Trophoblast cell (in vitro differentiated cells and primary cell): ENCODE measurements at regions not wholly inside any gene's neighbourhood (a gene's known extent, or its start where the extent isn't known, plus 50 kb on each side); places are given as distances from the start of the nearest gene placed in this dataset.
"Not testable (repeated sequence)": the region's sequence is repeated elsewhere in the genome, so short reads cannot be mapped to it uniquely, and the experiment has no call there.

Source experiments
- DNase-seq, 2 donors: peaks; one replicate each; pipeline ENCODE4 v3.0.0-alpha.2; 2016
- H2AFZ ChIP-seq: 2 replicates; pipeline ENCODE4 v1.6.1; 2013; ENCODE audit warnings: low read length, moderate library complexity, mild to moderate bottlenecking; ENCODE audit not compliant: insufficient read depth, poor library complexity
- H2AK5ac ChIP-seq: 2 replicates; pipeline ENCODE4 v1.6.1; 2013; ENCODE audit warnings: mild to moderate bottlenecking, low read length
- H2BK120ac ChIP-seq: 2 replicates; pipeline ENCODE4 v1.6.1; 2013; ENCODE audit warnings: low read length, mild to moderate bottlenecking, moderate library complexity; ENCODE audit not compliant: insufficient read depth, poor library complexity
- H2BK12ac ChIP-seq: 2 replicates; pipeline ENCODE4 v1.6.1; 2013; ENCODE audit warnings: mild to moderate bottlenecking, low read length, moderate library complexity
- H2BK5ac ChIP-seq: 2 replicates; pipeline ENCODE4 v1.6.1; 2013; ENCODE audit warnings: low read length, low read depth, moderate library complexity, mild to moderate bottlenecking; ENCODE audit not compliant: poor library complexity
- H3K14ac ChIP-seq: 2 replicates; pipeline ENCODE4 v1.6.1; 2013; ENCODE audit warnings: mild to moderate bottlenecking, low read length
- H3K18ac ChIP-seq: 2 replicates; pipeline ENCODE4 v1.6.1; 2013; ENCODE audit warnings: mild to moderate bottlenecking, low read length
- H3K23ac ChIP-seq: 2 replicates; pipeline ENCODE4 v1.6.1; 2013; ENCODE audit warnings: low read length
- H3K27ac ChIP-seq: 2 replicates; pipeline ENCODE4 v1.5.1; 2013; ENCODE audit warnings: low read depth, mild to moderate bottlenecking, inconsistent platforms, low read length, moderate library complexity
- H3K27me3 ChIP-seq: 2 replicates; pipeline ENCODE4 v1.6.1; 2013; ENCODE audit warnings: inconsistent platforms, mild to moderate bottlenecking, low read length, moderate library complexity; ENCODE audit not compliant: insufficient read depth
- H3K36me3 ChIP-seq, 2 experiments: 1 replicate in 1 of 2; 2 replicates in 1 of 2; pipeline ENCODE4 v1.6.1; 2013; ENCODE audit warnings: low read length in 2 of 2, mild to moderate bottlenecking in 2 of 2, moderate library complexity in 1 of 2; ENCODE audit not compliant: insufficient read depth in 2 of 2, control insufficient read depth in 1 of 2
- H3K4ac ChIP-seq: 2 replicates; pipeline ENCODE4 v1.6.1; 2013; ENCODE audit warnings: low read depth, mild to moderate bottlenecking, low read length, moderate library complexity
- H3K4me1 ChIP-seq, 2 experiments: 1 replicate in 1 of 2; 2 replicates in 1 of 2; pipeline ENCODE4 v1.6.1; 2013; ENCODE audit warnings: low read length in 2 of 2, mild to moderate bottlenecking in 2 of 2, moderate library complexity in 1 of 2; ENCODE audit not compliant: insufficient read depth in 2 of 2, control insufficient read depth in 1 of 2
- H3K4me2 ChIP-seq: 2 replicates; pipeline ENCODE4 v1.6.1; 2013; ENCODE audit warnings: inconsistent platforms, mild to moderate bottlenecking, low read length, moderate library complexity
- H3K4me3 ChIP-seq: 2 replicates; pipeline ENCODE4 v1.5.1; 2013; ENCODE audit warnings: mild to moderate bottlenecking, low read depth, low read length, inconsistent platforms
- H3K79me1 ChIP-seq: one replicate; pipeline ENCODE4 v1.6.1; 2013; ENCODE audit warnings: low read length
- H3K79me2 ChIP-seq: 2 replicates; pipeline ENCODE4 v1.6.1; 2013; ENCODE audit warnings: low read length, mild to moderate bottlenecking; ENCODE audit not compliant: control insufficient read depth, insufficient read depth, poor library complexity
- H3K9ac ChIP-seq: 2 replicates; pipeline ENCODE4 v1.6.1; 2013; ENCODE audit warnings: mild to moderate bottlenecking, low read length
- H3K9me3 ChIP-seq: 2 replicates; pipeline ENCODE4 v1.6.1; 2013; ENCODE audit warnings: low read depth, mild to moderate bottlenecking, control low read depth, inconsistent platforms, low read length; ENCODE audit not compliant: insufficient read depth
- H4K12ac ChIP-seq: 2 replicates; pipeline ENCODE4 v1.6.1; 2013; ENCODE audit warnings: low read depth, mild to moderate bottlenecking, low read length, moderate library complexity
- H4K8ac ChIP-seq: 2 replicates; pipeline ENCODE4 v1.6.1; 2013; ENCODE audit warnings: low read depth, mild to moderate bottlenecking, low read length, moderate library complexity
- H4K91ac ChIP-seq: one replicate; pipeline ENCODE4 v1.6.1; 2013; ENCODE audit warnings: low read depth, mild to moderate bottlenecking, low read length, moderate library complexity
- WGBS: extraction: QIAGEN DNeasy Blood & Tissue Kit; methylation state at CpG from one replicate; pipeline ENCODE4 v1.1.7; 2013; ENCODE audit warnings: missing lambda C conversion rate; ENCODE audit not compliant: insufficient read length, insufficient coverage; ENCODE audit errors: extremely low coverage; 5-methylcytosine and 5-hydroxymethylcytosine counted together

DNA sequence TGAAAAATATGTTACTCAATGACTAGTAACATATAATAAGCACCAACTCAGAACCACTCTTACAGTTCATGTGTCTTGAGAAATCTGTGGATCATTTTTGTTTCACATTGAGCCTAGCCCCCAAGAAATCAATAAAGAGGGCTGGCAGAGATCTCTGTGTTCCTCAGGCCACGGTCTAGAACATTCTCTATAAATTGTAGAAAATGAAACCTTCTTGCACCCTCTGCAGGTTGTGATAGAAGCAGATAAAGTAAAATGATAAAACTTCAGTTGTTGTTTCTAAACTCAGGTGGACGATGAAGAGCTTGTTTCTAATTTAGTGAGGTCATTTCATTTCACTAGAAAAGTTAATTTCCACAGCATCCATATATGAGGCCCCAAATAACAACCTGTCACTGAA is 182.7 kb downstream of the KIT start:
- no peak overlapping the region for H2BK5ac ChIP-seq
- no peaks in the 10 kb centered on the region for H3K36me3 ChIP-seq
- no peak overlapping the region for H3K4me2 ChIP-seq
- H2BK12ac ChIP-seq: no peak overlapping the region
- H2AK5ac ChIP-seq: no peak overlapping the region
- H4K8ac ChIP-seq: no peak overlapping the region
- peaks cover 0 to 4% of the 10 kb centered on the region in 2 experiments for H3K4me1 ChIP-seq
- H3K14ac ChIP-seq: no peak overlapping the region
- H4K12ac ChIP-seq: no peak overlapping the region
- H2AFZ ChIP-seq: no peak overlapping the region
- no peak overlapping the region for H4K91ac ChIP-seq
- no peak overlapping the region for H3K23ac ChIP-seq
- H3K27me3 ChIP-seq: no peaks in the 10 kb centered on the region
- DNase-seq: no peak
- H3K18ac ChIP-seq: no peak overlapping the region
- no peak overlapping the region for H3K4ac ChIP-seq
- no peak overlapping the region for H3K9ac ChIP-seq
- no peak overlapping the region for H3K27ac ChIP-seq
- H3K79me1 ChIP-seq: no peaks in the 10 kb centered on the region
- WGBS: no CpG with 5 or more reads among the region's 2 CpGs
- H3K9me3 ChIP-seq: no peaks in the 10 kb centered on the region
- H3K79me2 ChIP-seq: no peaks in the 10 kb centered on the region
- no peak overlapping the region for H3K4me3 ChIP-seq
- H2BK120ac ChIP-seq: no peak overlapping the region

- no peak overlapping the region for H3K23ac ChIP-seq
- no peak overlapping the region for H2AK5ac ChIP-seq
- no peak overlapping the region for H3K4ac ChIP-seq
- no peaks in the 10 kb centered on the region for H3K27me3 ChIP-seq
- H2BK12ac ChIP-seq: no peak overlapping the region
- no peak overlapping the region for H3K4me3 ChIP-seq
- H2AFZ ChIP-seq: no peak overlapping the region
- no peaks in the 10 kb centered on the region for H3K36me3 ChIP-seq
- H3K4me2 ChIP-seq: no peak overlapping the region
- no peak overlapping the region for H3K9ac ChIP-seq
- no peak overlapping the region for H4K8ac ChIP-seq
- H2BK120ac ChIP-seq: no peak overlapping the region
- no peak overlapping the region for H3K27ac ChIP-seq
- no peak overlapping the region for H4K12ac ChIP-seq
- peaks cover 0 to 4% of the 10 kb centered on the region in 2 experiments for H3K4me1 ChIP-seq
- DNase-seq: no peak
- no CpG with 5 or more reads among the region's 2 CpGs for WGBS
- H3K79me1 ChIP-seq: no peaks in the 10 kb centered on the region
- no peak overlapping the region for H3K18ac ChIP-seq
- H2BK5ac ChIP-seq: no peak overlapping the region
- H3K14ac ChIP-seq: no peak overlapping the region
- H4K91ac ChIP-seq: no peak overlapping the region
- H3K79me2 ChIP-seq: no peaks in the 10 kb centered on the region
- no peaks in the 10 kb centered on the region for H3K9me3 ChIP-seq
These were observed 180.5 kb downstream of the KIT start for GRCh38 chr4:54838301-54838700.

GRCh38 chr4:54837576-54838140 is 179.9 kb downstream of the KIT start:
- Histone ChIP-seq H3K79me1 (no peaks in the 10 kb centered on the region), H2BK12ac (no peak overlapping the region), H3K18ac (no peak overlapping the region), H4K91ac (no peak overlapping the region), H3K27me3 (no peaks in the 10 kb centered on the region), H4K12ac (no peak overlapping the region), H2AFZ (no peak overlapping the region), H3K4ac (no peak overlapping the region), H3K23ac (no peak overlapping the region), H3K14ac (no peak overlapping the region), H2BK120ac (no peak overlapping the region), H3K27ac (no peak overlapping the region), H3K9me3 (no peaks in the 10 kb centered on the region), H3K4me2 (no peak overlapping the region), H3K36me3 (no peaks in the 10 kb centered on the region), H2BK5ac (no peak overlapping the region), H3K4me3 (no peak overlapping the region), H2AK5ac (no peak overlapping the region), H3K79me2 (no peaks in the 10 kb centered on the region), H3K9ac (no peak overlapping the region), H4K8ac (no peak overlapping the region), H3K4me1 (peaks cover 0 to 4% of the 10 kb centered on the region in 2 experiments)
- WGBS: no CpG with 5 or more reads among the region's 2 CpGs
- DNase-seq: no peak

DNA sequence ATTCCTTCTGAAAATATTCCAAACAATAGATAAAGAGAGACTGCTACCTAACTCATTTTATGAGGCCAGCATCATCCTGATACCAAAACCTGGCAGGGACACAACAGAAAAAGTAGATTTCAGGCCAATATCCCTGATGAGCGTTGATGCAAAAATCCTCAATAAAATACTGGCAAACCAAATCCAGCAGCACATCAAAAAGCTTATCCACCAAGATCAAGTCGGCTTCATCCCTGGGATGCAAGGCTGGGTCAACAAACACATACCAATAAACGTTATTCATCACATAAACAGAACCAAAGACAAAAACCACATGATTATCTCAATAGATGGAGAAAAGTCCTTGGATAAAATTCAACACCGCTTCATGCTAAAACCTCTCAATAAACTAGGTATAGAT is 170.6 kb downstream of the KIT start:
- H3K9ac ChIP-seq: not testable (repeated sequence)

More for the DNA sequence above, 170.6 kb downstream of the KIT start:
- H3K23ac ChIP-seq, H2BK5ac ChIP-seq, H4K8ac ChIP-seq, H3K9me3 ChIP-seq, H3K36me3 ChIP-seq, H3K27ac ChIP-seq, H3K4me1 ChIP-seq, DNase-seq, H3K4me2 ChIP-seq, H2AK5ac ChIP-seq, H3K4ac ChIP-seq, H4K12ac ChIP-seq, H3K27me3 ChIP-seq, H2AFZ ChIP-seq, H3K14ac ChIP-seq, H2BK12ac ChIP-seq, H2BK120ac ChIP-seq, H3K18ac ChIP-seq, H3K79me2 ChIP-seq, H4K91ac ChIP-seq, H3K4me3 ChIP-seq, H3K79me1 ChIP-seq: not testable (repeated sequence)
- WGBS: no CpG with 5 or more reads among the region's 4 CpGs
